DMS153 treated with DMSO at 0.1 percent for 48 hours (cell line): ENCODE measurements at regions not wholly inside any gene's neighbourhood (a gene's known extent, or its start where the extent isn't known, plus 50 kb on each side); places are given as distances from the start of the nearest gene placed in this dataset.

Source experiments
- DNase-seq: peaks from one replicate; lab custom pipeline; 2025; ENCODE audit not compliant: unreplicated experiment; lab: John Stamatoyannopoulos, UW

GRCh38 chr1:164953098-164953497 is 394.1 kb downstream of the PBX1 start:
- DNase-seq = no peak

- no peak for DNase-seq
Observed at GRCh38 chr1:164951508-164951907, 392.5 kb downstream of the PBX1 start.

GRCh38 chr1:164950541-164950986 is 391.6 kb downstream of the PBX1 start:
- DNase-seq = no peak

- DNase-seq = no peak
Observed at GRCh38 chr1:164949771-164950471, 390.9 kb downstream of the PBX1 start.

GRCh38 chr1:164948101-164948500 is 389.1 kb downstream of the PBX1 start:
- no peak for DNase-seq

- DNase-seq = no peak
Observed at GRCh38 chr1:164937291-164937690, 378.3 kb downstream of the PBX1 start.

GRCh38 chr1:164932580-164932979 is 373.6 kb downstream of the PBX1 start:
- DNase-seq = no peak

- DNase-seq = no peak
Observed at GRCh38 chr1:164930833-164931232, 371.8 kb downstream of the PBX1 start.

- no peak for DNase-seq
Observed at GRCh38 chr1:164930241-164930640, 371.3 kb downstream of the PBX1 start.

- no peak for DNase-seq
Observed at GRCh38 chr1:164928232-164928812, 369.3 kb downstream of the PBX1 start.

GRCh38 chr1:164926107-164926506 is 367.1 kb downstream of the PBX1 start:
- no peak for DNase-seq

- no peak for DNase-seq
Observed at GRCh38 chr1:164922585-164922984, 363.6 kb downstream of the PBX1 start.

- no peak for DNase-seq
Observed at GRCh38 chr1:164921493-164921892, 362.5 kb downstream of the PBX1 start.

GRCh38 chr1:164918140-164918539 is 359.2 kb downstream of the PBX1 start:
- no peak for DNase-seq

- DNase-seq = no peak
Observed at GRCh38 chr1:164914208-164914607, 355.2 kb downstream of the PBX1 start.

GRCh38 chr1:164912290-164912689 is 353.3 kb downstream of the PBX1 start:
- no peak for DNase-seq

GRCh38 chr1:164910671-164911070 is 351.7 kb downstream of the PBX1 start:
- DNase-seq = no peak

- DNase-seq = no peak
Observed at GRCh38 chr1:164907666-164908065, 348.7 kb downstream of the PBX1 start.

GRCh38 chr1:164905869-164906268 is 346.9 kb downstream of the PBX1 start:
- no peak for DNase-seq

- no peak for DNase-seq
Observed at GRCh38 chr1:164902491-164902890, 343.5 kb downstream of the PBX1 start.
